H9 (cell line): ENCODE measurements at regions not wholly inside any gene's neighbourhood (a gene's known extent, or its start where the extent isn't known, plus 50 kb on each side); places are given as distances from the start of the nearest gene placed in this dataset.

ENCODE experiments used
- DNase-seq: peaks from one replicate; pipeline ENCODE4 v3.0.0-alpha.2; 2017
- H2AFZ ChIP-seq: one replicate; pipeline ENCODE4 v1.6.1; 2013; ENCODE audit warnings: mild to moderate bottlenecking, low read length, control low read depth, moderate library complexity
- H2AK5ac ChIP-seq: 2 replicates; pipeline ENCODE4 v1.6.1; 2013; ENCODE audit warnings: low read length, control low read depth, mixed read lengths; ENCODE audit not compliant: insufficient read length
- H2BK120ac ChIP-seq: one replicate; pipeline ENCODE4 v1.6.1; 2013; ENCODE audit warnings: low read depth, mild to moderate bottlenecking, low read length, control low read depth, inconsistent platforms; ENCODE audit not compliant: poor library complexity, severe bottlenecking
- H2BK12ac ChIP-seq: 2 replicates; pipeline ENCODE4 v1.6.1; 2013; ENCODE audit warnings: low read length, control low read depth, mixed read lengths, low read depth; ENCODE audit not compliant: insufficient read length
- H2BK15ac ChIP-seq: 2 replicates; pipeline ENCODE4 v1.6.1; 2013; ENCODE audit warnings: low read depth, low read length, control low read depth
- H2BK20ac ChIP-seq: one replicate; pipeline ENCODE4 v1.6.1; 2013; ENCODE audit warnings: low read depth, mild to moderate bottlenecking, low read length, control low read depth, inconsistent platforms; ENCODE audit not compliant: poor library complexity, severe bottlenecking
- H2BK5ac ChIP-seq: 2 replicates; pipeline ENCODE4 v1.6.1; 2013; ENCODE audit warnings: low read length, control low read depth, mixed read lengths; ENCODE audit not compliant: insufficient read length
- H3K14ac ChIP-seq: 2 replicates; pipeline ENCODE4 v1.6.1; 2013; ENCODE audit warnings: low read length, control low read depth; ENCODE audit not compliant: insufficient read depth
- H3K18ac ChIP-seq: 2 replicates; pipeline ENCODE4 v1.6.1; 2013; ENCODE audit warnings: low read depth, mild to moderate bottlenecking, mixed read lengths, low read length, control low read depth; ENCODE audit not compliant: insufficient read length
- H3K23ac ChIP-seq: 2 replicates; pipeline ENCODE4 v1.6.1; 2013; ENCODE audit warnings: low read length, control low read depth, mixed read lengths, low read depth; ENCODE audit not compliant: insufficient read length
- H3K23me2 ChIP-seq: 2 replicates; pipeline ENCODE4 v1.6.1; 2013; ENCODE audit warnings: low read depth, mild to moderate bottlenecking, mixed read lengths, low read length, control low read depth; ENCODE audit not compliant: insufficient read length, poor library complexity, severe bottlenecking
- H3K27ac ChIP-seq: 2 replicates; pipeline ENCODE4 v1.5.1; 2013; ENCODE audit warnings: low read length, control low read depth, mixed read lengths, low read depth; ENCODE audit not compliant: insufficient read length
- H3K27me3 ChIP-seq: 2 replicates; pipeline ENCODE4 v1.6.1; 2013; ENCODE audit warnings: low read length, control low read depth, inconsistent platforms; ENCODE audit not compliant: insufficient read depth
- H3K4ac ChIP-seq: 2 replicates; pipeline ENCODE4 v1.6.1; 2013; ENCODE audit warnings: low read depth, mild to moderate bottlenecking, control low read depth, inconsistent platforms, low read length, moderate library complexity
- H3K4me1 ChIP-seq: 2 replicates; pipeline ENCODE4 v1.6.1; 2013; ENCODE audit warnings: low read length, control low read depth, inconsistent platforms; ENCODE audit not compliant: insufficient read depth
- H3K4me2 ChIP-seq: 2 replicates; pipeline ENCODE4 v1.6.1; 2013; ENCODE audit warnings: low read length, control low read depth, mixed read lengths; ENCODE audit not compliant: insufficient read length, insufficient read depth
- H3K56ac ChIP-seq: 2 replicates; pipeline ENCODE4 v1.6.1; 2013; ENCODE audit warnings: low read depth, mild to moderate bottlenecking, mixed read lengths, low read length, control low read depth; ENCODE audit not compliant: insufficient read length
- H3K79me1 ChIP-seq: 2 replicates; pipeline ENCODE4 v1.6.1; 2013; ENCODE audit warnings: low read depth, mild to moderate bottlenecking, moderate library complexity, low read length, control low read depth, inconsistent platforms; ENCODE audit not compliant: insufficient read depth, poor library complexity, severe bottlenecking
- H3K79me2 ChIP-seq: 2 replicates; pipeline ENCODE4 v1.6.1; 2013; ENCODE audit warnings: low read length, control low read depth, inconsistent platforms; ENCODE audit not compliant: insufficient read depth
- H3K9ac ChIP-seq: 2 replicates; pipeline ENCODE4 v1.6.1; 2013; ENCODE audit warnings: low read length, control low read depth, mixed read lengths; ENCODE audit not compliant: insufficient read length; ENCODE audit errors: extremely low read depth
- H3K9me3 ChIP-seq: one replicate; pipeline ENCODE4 v1.6.1; 2013; ENCODE audit warnings: low read depth, low read length, inconsistent platforms; ENCODE audit not compliant: control insufficient read depth
- H3T11ph ChIP-seq: one replicate; pipeline ENCODE4 v1.6.1; 2013; ENCODE audit warnings: mild to moderate bottlenecking, low read length, control low read depth, inconsistent platforms
- H4K20me1 ChIP-seq: one replicate; pipeline ENCODE4 v1.6.1; 2013; ENCODE audit not compliant: control insufficient read depth, insufficient read length, insufficient read depth
- H4K5ac ChIP-seq: 2 replicates; pipeline ENCODE4 v1.6.1; 2013; ENCODE audit warnings: low read depth, mild to moderate bottlenecking, mixed read lengths, low read length, control low read depth; ENCODE audit not compliant: insufficient read length
- H4K8ac ChIP-seq: replicated peaks from 2 replicates; pipeline ENCODE4 v1.6.1; 2013; ENCODE audit warnings: low read length, control low read depth, mixed read lengths, low read depth; ENCODE audit not compliant: insufficient read length
- H4K91ac ChIP-seq: 2 replicates; pipeline ENCODE4 v1.6.1; 2013; ENCODE audit warnings: low read depth, mild to moderate bottlenecking, moderate library complexity, mixed read lengths, low read length, control low read depth; ENCODE audit not compliant: insufficient read length
- H3K27ac Mint-ChIP-seq, 3 experiments: 2 replicates in 2 of 3; 3 replicates in 1 of 3; pipeline ENCODE4 v1.8.0; 2020 to 2021; ENCODE audit warnings: mixed read lengths in 3 of 3, mild to moderate bottlenecking in 1 of 3, moderate library complexity in 1 of 3
- H3K27me3 Mint-ChIP-seq: 2 replicates; pipeline ENCODE4 v1.8.0; 2021; ENCODE audit warnings: low read depth, mild to moderate bottlenecking, moderate library complexity, mixed read lengths
- H3K36me3 Mint-ChIP-seq, 3 experiments: 2 replicates in 2 of 3; 3 replicates in 1 of 3; pipeline ENCODE4 v1.8.0; 2020 to 2021; ENCODE audit warnings: low read depth in 3 of 3, mixed read lengths in 3 of 3; ENCODE audit not compliant: insufficient read depth in 1 of 3
- H3K4me1 Mint-ChIP-seq, 2 experiments: 2 replicates each; pipeline ENCODE4 v1.8.0; 2020; ENCODE audit warnings: mixed read lengths in 2 of 2
- H3K4me3 Mint-ChIP-seq, 2 experiments: 2 replicates in 1 of 2; 3 replicates in 1 of 2; pipeline ENCODE4 v1.8.0; 2020 to 2021; ENCODE audit warnings: mild to moderate bottlenecking in 2 of 2, mixed read lengths in 2 of 2, moderate library complexity in 1 of 2
- H3K9me3 Mint-ChIP-seq, 2 experiments: 2 replicates in 1 of 2; 3 replicates in 1 of 2; pipeline ENCODE4 v1.8.0; 2020; ENCODE audit warnings: mild to moderate bottlenecking in 2 of 2, mixed read lengths in 2 of 2, moderate library complexity in 1 of 2
- WGBS: extraction: QIAGEN DNeasy Blood & Tissue Kit; methylation state at CpG from one replicate; pipeline ENCODE4 v1.1.7; 2013; ENCODE audit warnings: missing lambda C conversion rate, low lambda C conversion rate, mixed read lengths; ENCODE audit not compliant: insufficient read length; ENCODE audit errors: extremely low coverage; 5-methylcytosine and 5-hydroxymethylcytosine counted together
- TF ChIP-seq, protein P1 (sequence below): fragments of 200-600 bp; sonication (generic); conservative IDR thresholded peaks from 3 replicates; pipeline ENCODE4 v1.8.0; 2021; ENCODE audit warnings: antibody characterized with exemption, mild to moderate bottlenecking

DNA sequence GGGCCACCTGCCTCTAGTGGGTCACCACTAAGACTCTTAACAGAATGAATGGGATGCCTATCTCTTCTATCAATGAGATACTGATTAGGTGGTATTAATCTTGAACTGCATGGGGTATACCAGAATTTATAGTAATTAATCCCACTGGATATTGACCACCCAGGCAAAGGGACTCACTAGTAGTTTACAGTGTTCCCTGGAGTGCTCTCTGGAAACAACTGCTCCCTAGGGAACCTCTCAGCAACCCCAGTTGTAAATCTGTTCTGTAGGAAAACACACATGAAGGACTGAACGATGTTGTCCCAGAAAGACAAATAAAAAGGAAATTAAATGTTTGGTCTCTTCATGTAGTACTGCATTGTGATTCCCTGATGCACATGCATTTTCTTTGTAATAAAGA, 430.5 kb downstream of the HLX start:
- H3K14ac ChIP-seq: no peak overlapping the region
- Mint-ChIP-seq H3K9me3 (0 out of 5 replicates have a peak, but pooled peaks cover 0 to 4% of the 10 kb centered on the region in 2 experiments), H3K4me1 (peaks cover 4 to 16% of the 10 kb centered on the region in 2 experiments), H3K36me3 (peaks cover 0 to 5% (median 0%) of the 10 kb centered on the region in 3 experiments; a peak in 2 of 7 replicates), H3K27me3 (no peaks in the 10 kb centered on the region), H3K4me3 (no peak overlapping the region), H3K27ac (no peak overlapping the region)
- H3K79me1 ChIP-seq: no peaks in the 10 kb centered on the region
- H3K79me2 ChIP-seq: no peaks in the 10 kb centered on the region
- no peak overlapping the region for H3K23ac ChIP-seq
- no peaks in the 10 kb centered on the region for H3K9me3 ChIP-seq
- H4K8ac ChIP-seq: no peak overlapping the region
- no peak overlapping the region for H3K9ac ChIP-seq
- no peak overlapping the region for H2BK12ac ChIP-seq
- H2BK120ac ChIP-seq: no peak overlapping the region
- WGBS: no CpG with 5 or more reads among the region's 1 CpG
- H3K4me1 ChIP-seq: no peaks in the 10 kb centered on the region
- no peak overlapping the region for H3K56ac ChIP-seq
- H4K91ac ChIP-seq: no peak overlapping the region
- no peak overlapping the region for H3K27ac ChIP-seq
- H3K4ac ChIP-seq: no peak overlapping the region
- no peak overlapping the region for H4K5ac ChIP-seq
- H4K20me1 ChIP-seq: no peaks in the 10 kb centered on the region
- no peak overlapping the region for H3K18ac ChIP-seq
- no peak overlapping the region for H3T11ph ChIP-seq
- H2AK5ac ChIP-seq: no peak overlapping the region
- H2BK20ac ChIP-seq: no peak overlapping the region
- no peak for DNase-seq
- no peak overlapping the region for H2AFZ ChIP-seq
- no peak overlapping the region for H2BK15ac ChIP-seq
- no peak overlapping the region for H2BK5ac ChIP-seq
- TF ChIP-seq, protein P1, sequence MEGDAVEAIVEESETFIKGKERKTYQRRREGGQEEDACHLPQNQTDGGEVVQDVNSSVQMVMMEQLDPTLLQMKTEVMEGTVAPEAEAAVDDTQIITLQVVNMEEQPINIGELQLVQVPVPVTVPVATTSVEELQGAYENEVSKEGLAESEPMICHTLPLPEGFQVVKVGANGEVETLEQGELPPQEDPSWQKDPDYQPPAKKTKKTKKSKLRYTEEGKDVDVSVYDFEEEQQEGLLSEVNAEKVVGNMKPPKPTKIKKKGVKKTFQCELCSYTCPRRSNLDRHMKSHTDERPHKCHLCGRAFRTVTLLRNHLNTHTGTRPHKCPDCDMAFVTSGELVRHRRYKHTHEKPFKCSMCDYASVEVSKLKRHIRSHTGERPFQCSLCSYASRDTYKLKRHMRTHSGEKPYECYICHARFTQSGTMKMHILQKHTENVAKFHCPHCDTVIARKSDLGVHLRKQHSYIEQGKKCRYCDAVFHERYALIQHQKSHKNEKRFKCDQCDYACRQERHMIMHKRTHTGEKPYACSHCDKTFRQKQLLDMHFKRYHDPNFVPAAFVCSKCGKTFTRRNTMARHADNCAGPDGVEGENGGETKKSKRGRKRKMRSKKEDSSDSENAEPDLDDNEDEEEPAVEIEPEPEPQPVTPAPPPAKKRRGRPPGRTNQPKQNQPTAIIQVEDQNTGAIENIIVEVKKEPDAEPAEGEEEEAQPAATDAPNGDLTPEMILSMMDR: no peak
- H3K27me3 ChIP-seq: no peaks in the 10 kb centered on the region
- no peak overlapping the region for H3K4me2 ChIP-seq
- no peaks in the 10 kb centered on the region for H3K23me2 ChIP-seq
